ENCODE measurements at regions not wholly inside any gene's neighbourhood (a gene's known extent, or its start where the extent isn't known, plus 50 kb on each side); places are given as distances from the start of the nearest gene placed in this dataset.

GRCh38 chr1:56429288-56429687 lies 150.1 kb downstream of the PLPP3 start:
- H3K27me3 Mint-ChIP-seq (ENCODE audit: low read depth), result no peaks in the 10 kb centered on the region
- H3K4me1 Mint-ChIP-seq (ENCODE audit: low read depth), result no peaks in the 10 kb centered on the region
- no peaks in the 10 kb centered on the region for H3K36me3 Mint-ChIP-seq (ENCODE audit: low read depth)
- H3K4me3 Mint-ChIP-seq, result no peak overlapping the region
- no peak for DNase-seq (ENCODE audit: low spot score)
- no peak overlapping the region for H3K27ac Mint-ChIP-seq
- no peaks in the 10 kb centered on the region for H3K9me3 Mint-ChIP-seq

GRCh38 chr1:56426587-56427381 lies 152.6 kb downstream of the PLPP3 start:
- Mint-ChIP-seq H3K9me3 (no peaks in the 10 kb centered on the region), H3K27me3 (ENCODE audit: low read depth) (no peaks in the 10 kb centered on the region), H3K27ac (no peak overlapping the region), H3K4me3 (no peak overlapping the region), H3K36me3 (ENCODE audit: low read depth) (no peaks in the 10 kb centered on the region), H3K4me1 (ENCODE audit: low read depth) (no peaks in the 10 kb centered on the region)
- DNase-seq (ENCODE audit: low spot score), result no peak

DNA sequence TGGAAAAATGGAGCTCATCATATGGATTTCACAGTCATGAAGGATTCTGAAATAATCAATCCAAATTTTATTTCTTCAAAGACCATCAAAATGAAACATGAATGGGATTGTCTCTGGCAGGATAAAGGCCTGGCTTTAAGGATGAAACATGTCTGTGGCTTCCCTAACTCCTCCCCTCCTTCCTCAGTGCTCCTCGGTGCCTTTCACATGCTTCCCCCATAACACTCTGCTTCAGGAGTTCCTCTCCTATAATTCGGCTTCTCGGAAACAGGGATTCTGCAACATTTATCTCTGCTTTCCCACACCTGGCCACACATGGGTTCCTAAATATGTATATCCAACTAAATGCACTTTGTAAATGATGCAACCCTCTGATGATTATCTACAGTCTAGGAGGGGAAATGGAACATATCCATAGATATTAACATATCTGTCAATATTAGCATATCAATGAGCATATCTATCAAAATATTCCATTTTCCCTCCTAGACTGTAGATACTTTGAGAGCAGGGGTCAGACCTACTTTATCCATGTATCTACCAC lies 153.8 kb downstream of the PLPP3 start:
- Mint-ChIP-seq H3K9me3 (no peaks in the 10 kb centered on the region), H3K4me3 (no peak overlapping the region), H3K36me3 (ENCODE audit: low read depth) (no peaks in the 10 kb centered on the region), H3K27ac (no peak overlapping the region), H3K4me1 (ENCODE audit: low read depth) (no peaks in the 10 kb centered on the region), H3K27me3 (ENCODE audit: low read depth) (no peaks in the 10 kb centered on the region)
- no peak for DNase-seq (ENCODE audit: low spot score)

- no peak for DNase-seq (ENCODE audit: low spot score)
- H3K4me3 Mint-ChIP-seq, result no peak overlapping the region
- no peaks in the 10 kb centered on the region for H3K4me1 Mint-ChIP-seq (ENCODE audit: low read depth)
- no peaks in the 10 kb centered on the region for H3K36me3 Mint-ChIP-seq (ENCODE audit: low read depth)
- no peaks in the 10 kb centered on the region for H3K27me3 Mint-ChIP-seq (ENCODE audit: low read depth)
- no peaks in the 10 kb centered on the region for H3K9me3 Mint-ChIP-seq
- no peak overlapping the region for H3K27ac Mint-ChIP-seq
Measured at GRCh38 chr1:56424744-56425493, 154.4 kb downstream of the PLPP3 start.

- Mint-ChIP-seq H3K36me3 (ENCODE audit: low read depth) (no peaks in the 10 kb centered on the region), H3K27me3 (ENCODE audit: low read depth) (no peaks in the 10 kb centered on the region), H3K9me3 (no peaks in the 10 kb centered on the region), H3K27ac (no peak overlapping the region), H3K4me3 (no peak overlapping the region), H3K4me1 (ENCODE audit: low read depth) (no peaks in the 10 kb centered on the region)
- no peak for DNase-seq (ENCODE audit: low spot score)
Measured at GRCh38 chr1:56423716-56424115, 155.6 kb downstream of the PLPP3 start.

DNA sequence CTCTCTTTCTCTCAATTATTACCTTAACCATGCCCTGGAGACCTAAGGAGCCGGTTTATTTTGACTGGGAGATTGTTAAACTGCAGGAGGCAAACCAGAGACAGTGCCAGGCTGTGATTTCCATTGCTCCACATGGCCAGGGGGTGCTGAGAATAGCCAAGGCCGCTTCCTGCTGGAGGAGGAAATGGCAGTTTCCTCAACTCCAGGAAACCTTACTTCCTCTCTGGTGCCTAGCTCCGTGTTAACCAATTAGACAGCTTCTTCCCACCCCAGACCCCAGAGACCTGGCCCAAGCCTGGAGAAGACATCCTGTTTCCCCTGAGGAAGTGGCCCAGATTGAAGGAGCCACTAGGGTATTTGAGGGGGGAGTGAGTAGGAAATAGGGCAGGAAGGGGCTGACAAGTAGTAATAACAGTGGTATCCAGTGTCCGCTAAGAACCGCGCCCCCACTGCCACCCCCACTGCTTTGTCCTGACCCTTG lies 161.2 kb downstream of the PLPP3 start:
- no peak overlapping the region for H3K27ac Mint-ChIP-seq
- H3K27me3 Mint-ChIP-seq (ENCODE audit: low read depth), result no peaks in the 10 kb centered on the region
- no peaks in the 10 kb centered on the region for H3K9me3 Mint-ChIP-seq
- H3K36me3 Mint-ChIP-seq (ENCODE audit: low read depth), result no peaks in the 10 kb centered on the region
- no peak for DNase-seq (ENCODE audit: low spot score)
- H3K4me3 Mint-ChIP-seq, result no peak overlapping the region
- H3K4me1 Mint-ChIP-seq (ENCODE audit: low read depth), result no peaks in the 10 kb centered on the region

DNA sequence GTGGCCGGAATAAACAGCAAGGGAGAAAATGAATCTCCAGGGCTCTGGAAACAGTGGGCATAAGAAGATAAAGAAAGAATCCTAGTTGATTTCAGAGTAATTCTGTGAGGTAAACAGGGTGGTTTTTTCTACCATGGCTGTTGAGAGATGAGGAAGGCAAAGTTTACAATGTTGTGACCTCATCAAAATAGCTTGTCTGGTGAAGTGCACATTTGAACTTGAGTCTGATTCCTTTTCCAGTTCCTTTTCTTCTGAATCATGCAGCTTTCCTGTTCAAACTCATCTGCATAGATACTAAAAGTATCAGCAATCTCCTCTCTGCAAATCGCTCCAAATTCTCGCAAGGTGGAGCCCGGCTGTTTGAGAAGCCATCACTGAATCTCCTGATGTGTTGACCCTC lies 161.7 kb downstream of the PLPP3 start:
- H3K4me1 Mint-ChIP-seq (ENCODE audit: low read depth), result no peaks in the 10 kb centered on the region
- DNase-seq (ENCODE audit: low spot score), result no peak
- no peaks in the 10 kb centered on the region for H3K9me3 Mint-ChIP-seq
- no peaks in the 10 kb centered on the region for H3K27me3 Mint-ChIP-seq (ENCODE audit: low read depth)
- H3K4me3 Mint-ChIP-seq, result no peak overlapping the region
- H3K36me3 Mint-ChIP-seq (ENCODE audit: low read depth), result no peaks in the 10 kb centered on the region
- no peak overlapping the region for H3K27ac Mint-ChIP-seq

DNA sequence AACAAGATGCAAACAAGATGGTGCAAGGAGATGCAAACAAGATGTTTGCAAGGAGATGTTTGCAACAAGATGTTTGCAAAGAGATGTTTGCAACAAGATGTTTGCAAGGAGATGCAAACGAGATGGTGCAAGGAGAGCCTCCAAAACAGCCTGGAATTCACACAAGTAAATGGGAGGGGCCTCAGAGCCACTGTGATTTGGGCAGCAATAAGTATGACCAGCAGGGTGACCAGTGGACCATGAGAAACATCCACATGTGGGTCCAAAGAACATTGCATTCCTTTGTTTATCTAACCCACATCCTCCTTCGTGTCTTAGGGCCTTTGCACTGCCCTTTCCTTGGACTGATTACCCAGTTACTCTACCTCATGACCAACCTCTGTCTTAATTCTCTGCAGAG lies 162.9 kb downstream of the PLPP3 start:
- no peak overlapping the region for H3K4me3 Mint-ChIP-seq
- DNase-seq (ENCODE audit: low spot score), result no peak
- no peaks in the 10 kb centered on the region for H3K4me1 Mint-ChIP-seq (ENCODE audit: low read depth)
- no peak overlapping the region for H3K27ac Mint-ChIP-seq
- no peaks in the 10 kb centered on the region for H3K27me3 Mint-ChIP-seq (ENCODE audit: low read depth)
- no peaks in the 10 kb centered on the region for H3K36me3 Mint-ChIP-seq (ENCODE audit: low read depth)
- no peaks in the 10 kb centered on the region for H3K9me3 Mint-ChIP-seq

- H3K4me1 Mint-ChIP-seq (ENCODE audit: low read depth), result no peaks in the 10 kb centered on the region
- no peaks in the 10 kb centered on the region for H3K27me3 Mint-ChIP-seq (ENCODE audit: low read depth)
- no peak overlapping the region for H3K4me3 Mint-ChIP-seq
- DNase-seq (ENCODE audit: low spot score), result no peak
- H3K27ac Mint-ChIP-seq, result no peak overlapping the region
- no peaks in the 10 kb centered on the region for H3K9me3 Mint-ChIP-seq
- H3K36me3 Mint-ChIP-seq (ENCODE audit: low read depth), result no peaks in the 10 kb centered on the region
Measured at GRCh38 chr1:56415720-56416119, 163.6 kb downstream of the PLPP3 start.

GRCh38 chr1:56415258-56415657 lies 164.1 kb downstream of the PLPP3 start:
- H3K27me3 Mint-ChIP-seq (ENCODE audit: low read depth), result no peaks in the 10 kb centered on the region
- DNase-seq (ENCODE audit: low spot score), result no peak
- H3K36me3 Mint-ChIP-seq (ENCODE audit: low read depth), result no peaks in the 10 kb centered on the region
- H3K9me3 Mint-ChIP-seq, result no peaks in the 10 kb centered on the region
- no peak overlapping the region for H3K27ac Mint-ChIP-seq
- H3K4me1 Mint-ChIP-seq (ENCODE audit: low read depth), result no peaks in the 10 kb centered on the region
- H3K4me3 Mint-ChIP-seq, result no peak overlapping the region

DNA sequence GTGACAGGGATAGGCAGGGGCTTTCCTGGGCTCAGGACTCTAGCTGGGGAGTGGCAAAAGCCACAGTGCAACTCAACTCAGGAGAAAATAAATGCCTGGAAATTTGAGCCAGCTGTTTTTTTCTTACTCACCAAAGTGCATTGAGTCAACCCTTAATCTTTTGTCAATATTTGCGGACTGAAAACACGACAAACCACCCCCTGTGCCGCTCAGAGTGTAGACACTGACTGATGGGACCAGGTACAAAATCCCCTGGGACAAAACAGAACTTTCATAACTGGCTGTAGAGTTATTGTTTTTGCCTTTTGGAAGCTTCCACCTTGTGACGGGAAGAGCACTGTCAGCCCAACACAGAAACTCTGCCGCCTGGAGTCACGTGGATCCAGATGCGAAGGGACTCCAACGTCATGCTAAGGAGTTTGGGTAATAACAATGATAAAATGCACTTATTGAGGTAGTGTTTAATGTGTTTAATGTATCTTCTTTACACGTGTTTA lies 164.6 kb downstream of the PLPP3 start:
- DNase-seq (ENCODE audit: low spot score), result no peak
- Mint-ChIP-seq H3K9me3 (no peaks in the 10 kb centered on the region), H3K27ac (no peak overlapping the region), H3K4me3 (no peak overlapping the region), H3K4me1 (ENCODE audit: low read depth) (no peaks in the 10 kb centered on the region), H3K27me3 (ENCODE audit: low read depth) (no peaks in the 10 kb centered on the region), H3K36me3 (ENCODE audit: low read depth) (no peaks in the 10 kb centered on the region)

DNA sequence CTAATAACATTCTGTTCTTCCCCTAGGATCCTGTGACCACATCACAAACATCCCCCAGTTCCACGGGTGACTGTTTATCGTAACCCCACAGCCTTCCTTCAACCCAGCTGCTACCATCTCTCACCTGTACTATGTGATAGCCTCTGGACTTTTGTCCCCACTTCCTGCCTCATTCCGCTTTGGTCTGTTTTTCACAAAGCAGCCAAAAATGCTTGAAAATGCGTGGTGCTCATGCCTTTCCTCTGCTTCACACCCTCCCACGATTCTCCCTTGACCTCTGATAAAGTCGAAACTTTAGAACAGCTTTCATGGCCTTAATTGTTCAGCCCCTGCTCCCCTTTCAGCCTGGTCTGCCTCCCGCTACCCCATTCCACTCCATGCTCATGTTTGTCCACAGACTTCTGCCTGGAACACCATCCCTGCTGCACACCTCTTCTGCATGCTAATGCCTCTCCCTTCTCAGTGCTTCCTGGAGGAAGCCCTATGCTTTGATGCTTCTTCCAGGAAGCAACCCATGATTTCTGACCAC lies 165.6 kb downstream of the PLPP3 start:
- H3K27me3 Mint-ChIP-seq (ENCODE audit: low read depth), result no peaks in the 10 kb centered on the region
- no peaks in the 10 kb centered on the region for H3K9me3 Mint-ChIP-seq
- H3K27ac Mint-ChIP-seq, result no peak overlapping the region
- H3K4me1 Mint-ChIP-seq (ENCODE audit: low read depth), result no peaks in the 10 kb centered on the region
- no peak overlapping the region for H3K4me3 Mint-ChIP-seq
- no peaks in the 10 kb centered on the region for H3K36me3 Mint-ChIP-seq (ENCODE audit: low read depth)
- DNase-seq (ENCODE audit: low spot score), result no peak

DNA sequence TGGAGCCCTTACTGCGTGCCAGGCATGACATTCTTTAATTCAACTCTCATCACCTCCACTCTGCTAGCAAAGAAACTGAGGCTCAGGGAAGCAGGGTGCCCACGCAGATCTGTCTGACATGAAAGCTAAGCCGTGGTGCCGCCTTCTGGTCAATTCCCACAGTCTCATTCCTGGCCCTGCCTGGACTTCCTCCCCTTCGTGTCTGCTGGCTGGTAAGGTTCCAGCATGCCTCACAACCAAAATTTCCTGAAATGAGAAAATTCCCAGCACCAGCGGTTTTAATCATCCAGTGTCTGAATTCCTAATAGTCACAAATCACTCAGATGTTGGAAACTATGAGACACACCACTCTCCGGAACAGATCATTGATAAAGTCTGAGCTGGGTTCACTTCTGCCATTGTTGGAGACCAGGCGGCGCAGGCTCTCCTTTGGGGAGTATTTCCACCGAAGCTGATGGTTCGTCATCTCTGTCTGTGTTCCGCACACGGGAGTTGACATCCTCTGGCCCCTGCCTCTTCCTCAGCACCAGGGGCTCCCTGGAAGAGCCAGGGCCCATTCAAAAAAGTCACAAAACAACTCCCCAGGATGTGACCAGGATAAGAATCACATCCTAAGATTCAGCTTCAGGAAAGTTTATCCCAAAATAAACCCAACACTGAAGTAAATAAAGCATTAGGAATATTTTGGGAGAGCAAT lies 167.7 kb downstream of the PLPP3 start:
- H3K9me3 Mint-ChIP-seq, result no peaks in the 10 kb centered on the region
- no peaks in the 10 kb centered on the region for H3K36me3 Mint-ChIP-seq (ENCODE audit: low read depth)
- H3K27me3 Mint-ChIP-seq (ENCODE audit: low read depth), result no peaks in the 10 kb centered on the region
- no peak for DNase-seq (ENCODE audit: low spot score)
- H3K27ac Mint-ChIP-seq, result no peak overlapping the region
- H3K4me3 Mint-ChIP-seq, result no peak overlapping the region
- H3K4me1 Mint-ChIP-seq (ENCODE audit: low read depth), result no peaks in the 10 kb centered on the region
